C4-2B (cell line): ENCODE measurements at regions not wholly inside any gene's neighbourhood (a gene's known extent, or its start where the extent isn't known, plus 50 kb on each side); places are given as distances from the start of the nearest gene placed in this dataset.
A peak's percentile ranks its signal among the peaks of the same experiment; 100 is the strongest.

Experiments
- CTCF ChIP-seq: fragments of 450-650 bp; conservative IDR thresholded peaks from 2 replicates; pipeline ENCODE4 v1.5.1; 2017; ENCODE audit warnings: mild to moderate bottlenecking
- ZFX ChIP-seq: fragments of 450-650 bp; IDR thresholded peaks from 2 replicates; pipeline ENCODE4 v1.6.1; 2017

- no peak for TF ChIP-seq CTCF
- 0 out of 2 replicates have a peak, but pooled peaks have one; percentile 4 for TF ChIP-seq ZFX
These were observed 154.8 kb upstream of the ETV3 start for GRCh38 chr1:157292809-157293564.
